OCI-LY7 (cell line): ENCODE measurements at regions not wholly inside any gene's neighbourhood (a gene's known extent, or its start where the extent isn't known, plus 50 kb on each side); places are given as distances from the start of the nearest gene placed in this dataset.

Source experiments
- BruUV-seq: library from RNA; stranded (reverse); fragments of 400-500 nt; replicated peaks from 2 replicates; lab custom pipeline; 2021; lab: Mats Ljungman, UMichigan
- CTCF ChIA-PET: fragments of 300-600 bp; sonication (Branson Sonifier 250); formaldehyde crosslinking; loops from one replicate; lab custom pipeline; 2022; ENCODE audit warnings: antibody characterized with exemption; ENCODE audit not compliant: unreplicated experiment; lab: Charles Lee
- POLR2A ChIA-PET: fragments of 300-600 bp; sonication (Branson Sonifier 250); formaldehyde crosslinking; loops from one replicate; lab custom pipeline; 2022; ENCODE audit warnings: antibody characterized with exemption; lab: Charles Lee
- DNase-seq: peaks from one replicate; pipeline ENCODE4 v3.0.0-alpha.2; 2015; ENCODE audit warnings: low spot score
- H2AFZ ChIP-seq: fragments of 200-600 bp; sonication (generic), shearing (Covaris generic); 2 replicates; pipeline ENCODE4 v1.6.1; 2014; ENCODE audit warnings: mild to moderate bottlenecking, antibody characterized with exemption, low read length, moderate library complexity
- H3K27ac ChIP-seq: fragments of 200-600 bp; sonication (generic); 2 replicates; pipeline ENCODE4 v1.5.1; 2014; ENCODE audit warnings: mixed run types, low read depth, mild to moderate bottlenecking, moderate library complexity, low read length, inconsistent platforms; ENCODE audit not compliant: poor library complexity, severe bottlenecking
- H3K36me3 ChIP-seq: fragments of 200-600 bp; sonication (generic); 2 replicates; pipeline ENCODE4 v1.6.1; 2014; ENCODE audit warnings: mild to moderate bottlenecking, antibody characterized with exemption, low read length, moderate library complexity, mixed read lengths; ENCODE audit not compliant: insufficient read depth
- H3K4me1 ChIP-seq: fragments of 200-600 bp; sonication (generic); 2 replicates; pipeline ENCODE4 v1.5.1; 2014; ENCODE audit warnings: mild to moderate bottlenecking, low read length; ENCODE audit not compliant: insufficient read depth, poor library complexity, severe bottlenecking
- H3K4me2 ChIP-seq: fragments of 200-600 bp; sonication (generic); 2 replicates; pipeline ENCODE4 v1.6.1; 2014; ENCODE audit warnings: mild to moderate bottlenecking, low read length
- H3K4me3 ChIP-seq: fragments of 200-600 bp; sonication (generic); 2 replicates; pipeline ENCODE4 v1.5.1; 2014; ENCODE audit warnings: mild to moderate bottlenecking, low read depth, low read length; ENCODE audit not compliant: poor library complexity, severe bottlenecking
- H3K79me2 ChIP-seq: fragments of 200-600 bp; sonication (generic); 2 replicates; pipeline ENCODE4 v1.6.1; 2016; ENCODE audit warnings: low read depth, mild to moderate bottlenecking, low read length, moderate library complexity, mixed read lengths; ENCODE audit not compliant: insufficient read depth
- H3K9me2 ChIP-seq: fragments of 200-600 bp; sonication (generic); 2 replicates; pipeline ENCODE4 v1.6.1; 2016; ENCODE audit warnings: mild to moderate bottlenecking, low read length, mixed read lengths; ENCODE audit not compliant: insufficient read depth
- H3K9me3 ChIP-seq: fragments of 200-600 bp; sonication (generic); 2 replicates; pipeline ENCODE4 v1.6.1; 2014; ENCODE audit warnings: mild to moderate bottlenecking, mixed run types, low read length, mixed read lengths
- H4K20me1 ChIP-seq: fragments of 200-600 bp; sonication (generic); 2 replicates; pipeline ENCODE4 v1.6.1; 2014; ENCODE audit warnings: mild to moderate bottlenecking, antibody characterized with exemption, low read length, moderate library complexity, mixed read lengths; ENCODE audit not compliant: insufficient read depth
- CTCF ChIP-seq: fragments of 200-600 bp; sonication (generic); conservative IDR thresholded peaks from 2 replicates; pipeline ENCODE4 v1.5.1; 2014; ENCODE audit warnings: mild to moderate bottlenecking, antibody characterized with exemption, low read length, moderate library complexity, mixed read lengths
- EZH2phosphoT487 ChIP-seq: fragments of 200-600 bp; sonication (generic); IDR thresholded peaks from 2 replicates; pipeline ENCODE4 v1.6.1; 2018; ENCODE audit warnings: low read depth, borderline replicate concordance, mild to moderate bottlenecking, mixed run types, antibody characterized with exemption, low read length, moderate library complexity, mixed read lengths
- intact Hi-C: fragments of 100-400 bp; cut with micrococcal nuclease; formaldehyde crosslinking; loops from one replicate; pipeline ENCODE4 v1.10.0; 2022; ENCODE audit not compliant: unreplicated experiment

- Histone ChIP-seq H3K4me2 (no peak overlapping the region), H3K36me3 (no peaks in the 10 kb centered on the region), H3K4me1 (no peaks in the 10 kb centered on the region), H4K20me1 (no peaks in the 10 kb centered on the region), H2AFZ (no peak overlapping the region), H3K27ac (no peak overlapping the region), H3K9me3 (no peaks in the 10 kb centered on the region), H3K9me2 (no peaks in the 10 kb centered on the region), H3K79me2 (no peaks in the 10 kb centered on the region), H3K4me3 (no peak overlapping the region)
- DNase-seq, result no peak
- TF ChIP-seq CTCF, result no peak
- no peak for TF ChIP-seq EZH2phosphoT487
- CTCF ChIA-PET, result no interaction called here
- no TSS peak for BruUV-seq
- intact Hi-C loops, result no loop called here
- POLR2A ChIA-PET, result interaction anchor here (0.6 kb wide), 1 partner anchor 73 kb away, joined by 5 read pairs; no protein-coding TSS in a partner anchor
Measured at GRCh38 chr11:13166036-13166435, 111.6 kb upstream of the BMAL1 start.

- BruUV-seq, result no TSS peak
Measured at GRCh38 chr11:13168271-13168670, 109.3 kb upstream of the BMAL1 start.

More at GRCh38 chr11:13168271-13168670, 109.3 kb upstream of the BMAL1 start:
- Histone ChIP-seq H3K9me2 (no peaks in the 10 kb centered on the region), H3K27ac (no peak overlapping the region), H3K4me2 (no peak overlapping the region), H3K4me1 (no peaks in the 10 kb centered on the region), H2AFZ (no peak overlapping the region), H3K36me3 (no peaks in the 10 kb centered on the region), H4K20me1 (no peaks in the 10 kb centered on the region), H3K4me3 (no peak overlapping the region), H3K9me3 (no peaks in the 10 kb centered on the region), H3K79me2 (no peaks in the 10 kb centered on the region)
- POLR2A ChIA-PET, result interaction anchor here (0.6 kb wide), 1 partner anchor 82 kb away, joined by 3 read pairs; no protein-coding TSS in a partner anchor
- intact Hi-C loops, result no loop called here
- no peak for DNase-seq
- CTCF ChIA-PET, result no interaction called here
- TF ChIP-seq EZH2phosphoT487 (no peak), CTCF (no peak)
